ENCODE measurements at regions not wholly inside any gene's neighbourhood (a gene's known extent, or its start where the extent isn't known, plus 50 kb on each side); places are given as distances from the start of the nearest gene placed in this dataset.

DNA sequence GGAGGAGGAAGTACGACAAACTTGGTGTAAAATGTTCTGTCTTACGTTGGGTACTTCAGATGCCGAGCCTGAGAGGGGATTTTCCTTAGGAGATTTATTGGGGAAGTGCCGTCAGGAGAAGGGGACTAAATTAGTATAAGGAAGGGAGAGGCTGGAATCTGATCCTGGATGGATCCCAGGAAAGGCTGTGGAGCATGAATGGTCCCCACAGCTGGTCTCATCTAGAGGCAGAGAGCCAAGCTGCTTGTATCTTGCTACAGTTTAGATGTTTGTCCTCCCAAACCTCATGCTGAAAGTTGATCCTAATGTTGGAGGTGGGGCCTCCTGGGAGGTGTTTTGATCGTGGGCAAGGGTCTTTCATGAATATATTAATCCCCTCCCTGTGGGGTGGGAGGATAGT, 798.4 kb upstream of the EEF2KMT start:
- TF ChIP-seq, protein P1, sequence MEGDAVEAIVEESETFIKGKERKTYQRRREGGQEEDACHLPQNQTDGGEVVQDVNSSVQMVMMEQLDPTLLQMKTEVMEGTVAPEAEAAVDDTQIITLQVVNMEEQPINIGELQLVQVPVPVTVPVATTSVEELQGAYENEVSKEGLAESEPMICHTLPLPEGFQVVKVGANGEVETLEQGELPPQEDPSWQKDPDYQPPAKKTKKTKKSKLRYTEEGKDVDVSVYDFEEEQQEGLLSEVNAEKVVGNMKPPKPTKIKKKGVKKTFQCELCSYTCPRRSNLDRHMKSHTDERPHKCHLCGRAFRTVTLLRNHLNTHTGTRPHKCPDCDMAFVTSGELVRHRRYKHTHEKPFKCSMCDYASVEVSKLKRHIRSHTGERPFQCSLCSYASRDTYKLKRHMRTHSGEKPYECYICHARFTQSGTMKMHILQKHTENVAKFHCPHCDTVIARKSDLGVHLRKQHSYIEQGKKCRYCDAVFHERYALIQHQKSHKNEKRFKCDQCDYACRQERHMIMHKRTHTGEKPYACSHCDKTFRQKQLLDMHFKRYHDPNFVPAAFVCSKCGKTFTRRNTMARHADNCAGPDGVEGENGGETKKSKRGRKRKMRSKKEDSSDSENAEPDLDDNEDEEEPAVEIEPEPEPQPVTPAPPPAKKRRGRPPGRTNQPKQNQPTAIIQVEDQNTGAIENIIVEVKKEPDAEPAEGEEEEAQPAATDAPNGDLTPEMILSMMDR (IDR thresholded peaks at IDR 0.05; ENCODE audit: low read depth, low read length): no peak
- TF ChIP-seq POLR2A (IDR thresholded peaks at IDR 0.05; ENCODE audit: extremely low read depth, insufficient read length): no peak
